HG03196 (cell line): ENCODE measurements at regions not wholly inside any gene's neighbourhood (a gene's known extent, or its start where the extent isn't known, plus 50 kb on each side); places are given as distances from the start of the nearest gene placed in this dataset.
"Not testable (repeated sequence)": the region's sequence is repeated elsewhere in the genome, so short reads cannot be mapped to it uniquely, and the experiment has no call there.

Experiments used
- ATAC-seq: cut with Tn5 transposase; IDR thresholded peaks from one replicate; pipeline ENCODE4 v1.9.1; 2021; ENCODE audit not compliant: unreplicated experiment

DNA sequence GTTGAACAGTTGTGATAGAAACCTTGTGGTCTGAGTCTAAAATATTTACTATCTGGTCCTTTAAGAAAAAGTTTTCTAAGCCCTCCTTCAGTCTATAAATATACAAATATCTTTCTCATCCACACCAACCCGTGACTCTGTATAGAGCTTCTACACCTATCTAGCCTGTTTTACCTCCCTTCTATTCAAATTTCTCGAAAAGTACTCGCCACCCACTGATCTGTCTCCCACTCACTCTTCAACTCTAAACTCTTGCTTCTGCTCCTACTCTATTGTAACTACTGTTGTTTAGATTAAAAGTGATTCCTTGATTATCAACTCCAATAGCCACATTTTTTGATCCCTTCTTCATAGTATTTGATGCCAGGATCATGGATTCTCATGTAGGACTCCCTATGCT is 329.4 kb upstream of the MAN1A1 start:
- no peak for ATAC-seq

DNA sequence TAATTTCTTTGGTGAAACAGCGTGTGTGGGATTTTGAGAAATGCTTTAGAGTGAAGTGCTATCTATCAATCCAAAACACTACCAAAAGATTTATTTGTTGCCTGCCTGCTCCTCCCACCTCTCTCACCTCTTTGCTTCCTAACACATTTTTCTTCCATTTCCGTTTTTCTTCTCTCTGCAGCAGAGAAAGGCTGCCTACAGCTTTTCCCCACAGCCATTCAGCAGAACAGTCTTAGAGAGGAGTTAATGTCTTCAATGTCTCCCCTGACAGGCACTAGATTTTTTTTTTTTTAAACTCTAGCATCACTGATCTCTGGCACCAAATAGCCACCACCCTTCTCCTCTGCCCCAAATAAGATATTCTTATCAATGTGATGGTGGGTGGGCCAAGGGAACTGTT is 327.8 kb upstream of the MAN1A1 start:
- ATAC-seq: no peak

- ATAC-seq: no peak
These were observed 327.4 kb upstream of the MAN1A1 start for GRCh38 chr6:119676961-119677360.

DNA sequence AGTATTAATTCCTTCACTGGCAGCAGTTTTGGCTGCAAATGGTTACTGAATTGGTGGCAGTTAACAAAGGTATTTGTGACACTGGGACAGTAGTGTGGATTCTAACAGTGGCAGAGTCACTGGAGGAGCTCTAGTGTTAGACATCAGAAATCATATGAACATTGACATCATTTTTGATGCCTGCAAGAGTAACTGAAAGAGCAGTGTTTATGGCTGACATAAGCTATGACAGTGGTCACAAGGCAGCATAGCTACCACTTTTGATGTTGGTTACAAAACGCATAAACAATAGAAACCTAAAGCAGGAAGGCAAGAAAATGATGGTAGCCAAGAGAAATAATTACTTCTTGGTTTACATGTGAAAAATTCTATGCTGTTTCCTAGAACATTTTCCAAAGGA is 326.7 kb upstream of the MAN1A1 start:
- no peak for ATAC-seq

DNA sequence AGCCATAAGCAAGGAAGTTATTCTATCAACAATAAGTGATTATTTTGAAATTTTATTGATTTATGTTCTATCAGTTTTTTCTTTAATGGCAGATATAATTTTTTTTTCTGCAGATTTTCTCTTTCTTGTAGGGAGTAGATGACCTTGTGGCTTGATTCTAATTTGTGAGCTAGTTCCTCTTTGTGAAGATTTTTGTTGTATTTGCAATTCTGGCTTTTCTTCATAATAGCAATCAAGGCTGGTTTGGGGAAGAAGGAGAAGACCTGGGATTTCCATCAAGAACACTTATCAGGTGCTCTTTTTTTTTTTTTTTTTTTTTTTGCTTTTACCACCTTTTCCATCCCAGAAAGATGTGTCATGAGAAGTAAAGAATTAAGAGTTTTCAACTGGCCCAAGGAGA is 324.2 kb upstream of the MAN1A1 start:
- no peak for ATAC-seq

DNA sequence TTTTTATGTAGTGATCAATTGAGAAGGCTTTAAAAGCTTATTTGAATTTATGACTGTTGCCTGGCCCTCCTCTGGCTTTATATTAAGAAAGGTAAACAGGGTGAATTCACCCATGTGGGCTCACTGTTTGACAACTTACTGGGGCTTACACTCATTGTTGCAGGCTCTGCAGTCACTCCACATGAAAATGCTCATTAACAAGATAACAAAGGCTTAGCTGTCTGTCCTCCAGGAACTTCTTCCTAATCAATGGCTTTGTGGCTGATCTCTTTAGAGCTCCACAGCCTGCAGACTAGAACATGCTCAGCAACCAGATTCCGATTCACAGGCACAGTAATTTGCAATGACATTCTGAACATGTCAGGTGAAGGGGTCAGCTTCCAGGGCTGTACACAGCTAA is 323.2 kb upstream of the MAN1A1 start:
- no peak for ATAC-seq

GRCh38 chr6:119671105-119671504 is 321.5 kb upstream of the MAN1A1 start:
- ATAC-seq: no peak

- ATAC-seq: no peak
These were observed 319.7 kb upstream of the MAN1A1 start for GRCh38 chr6:119669221-119669620.

GRCh38 chr6:119665432-119665831 is 315.9 kb upstream of the MAN1A1 start:
- not testable (repeated sequence) for ATAC-seq

DNA sequence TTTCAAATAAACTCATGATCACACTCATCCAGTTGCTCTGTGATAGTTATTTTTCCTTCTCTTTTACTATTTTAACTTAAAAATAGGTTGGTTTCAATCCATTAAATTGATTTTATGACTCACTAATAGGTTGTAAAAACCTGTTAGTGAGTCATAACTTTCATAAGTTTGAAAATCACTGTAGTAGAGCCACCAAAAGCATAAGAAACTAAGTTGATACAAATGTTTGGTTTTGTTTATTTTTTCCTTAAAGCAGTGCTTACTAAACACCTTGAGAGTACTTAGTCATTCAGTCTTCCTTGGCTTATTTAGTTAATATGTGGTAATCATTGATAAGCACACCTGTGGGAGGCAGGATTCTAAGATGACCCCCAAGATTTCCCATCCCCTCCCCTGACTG is 312.1 kb upstream of the MAN1A1 start:
- ATAC-seq: no peak

DNA sequence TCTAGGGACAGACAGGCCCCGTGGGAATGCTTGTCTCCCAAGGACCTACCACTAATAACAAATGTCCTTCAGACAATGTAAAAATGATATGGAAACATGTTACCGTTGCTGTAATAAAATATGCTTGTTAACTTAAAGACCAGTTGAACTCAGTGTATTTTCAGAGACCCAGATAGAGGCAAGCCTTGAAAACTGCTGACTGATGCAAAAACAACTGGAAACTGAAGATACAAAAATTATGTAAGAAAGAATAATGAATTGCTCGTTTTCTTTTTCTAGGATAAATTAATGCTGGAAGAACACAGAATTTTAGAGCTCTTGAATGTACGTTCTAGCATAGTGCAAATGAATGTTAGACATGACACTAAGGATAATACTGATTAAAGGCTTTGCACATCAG is 311.5 kb upstream of the MAN1A1 start:
- no peak for ATAC-seq

GRCh38 chr6:119658917-119659316 is 309.4 kb upstream of the MAN1A1 start:
- ATAC-seq: peak; percentile 55

DNA sequence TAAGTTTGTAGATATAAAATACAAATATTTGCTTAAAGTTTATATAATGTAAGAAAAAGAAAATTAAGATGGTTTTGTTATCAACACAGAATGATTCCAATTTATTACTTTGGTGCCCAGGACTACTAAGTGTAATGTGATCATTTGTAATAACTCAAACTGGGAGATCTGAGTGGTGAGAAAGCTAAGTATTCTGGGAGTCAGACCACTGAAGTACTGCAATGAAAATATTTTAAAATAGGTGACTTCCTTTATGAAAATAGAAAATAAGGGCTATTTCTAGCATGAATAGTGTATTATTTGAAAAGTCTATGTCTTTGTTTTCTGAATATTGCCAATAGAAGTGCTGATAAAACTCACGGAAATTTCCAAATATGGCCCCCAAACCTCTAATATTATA is 305.6 kb upstream of the MAN1A1 start:
- no peak for ATAC-seq

DNA sequence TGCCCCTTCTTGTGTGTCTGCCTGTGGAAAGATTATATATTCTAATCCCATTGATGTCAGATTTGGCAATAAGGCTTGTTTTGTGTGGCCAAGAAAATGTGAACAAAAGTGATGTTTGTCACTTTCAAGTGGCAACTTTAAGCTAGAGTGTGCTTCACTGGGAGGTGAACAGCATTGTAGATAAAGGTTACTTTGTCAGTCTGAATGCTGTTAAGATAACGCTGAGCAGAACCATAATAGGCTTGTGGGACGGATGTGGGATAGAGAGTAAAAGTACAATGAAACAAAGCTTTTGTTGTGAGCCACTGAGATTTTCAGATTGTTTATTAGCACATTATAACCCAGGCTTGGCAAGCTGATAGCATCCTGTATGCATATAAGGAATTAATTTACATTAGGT is 303.8 kb upstream of the MAN1A1 start:
- no peak for ATAC-seq

DNA sequence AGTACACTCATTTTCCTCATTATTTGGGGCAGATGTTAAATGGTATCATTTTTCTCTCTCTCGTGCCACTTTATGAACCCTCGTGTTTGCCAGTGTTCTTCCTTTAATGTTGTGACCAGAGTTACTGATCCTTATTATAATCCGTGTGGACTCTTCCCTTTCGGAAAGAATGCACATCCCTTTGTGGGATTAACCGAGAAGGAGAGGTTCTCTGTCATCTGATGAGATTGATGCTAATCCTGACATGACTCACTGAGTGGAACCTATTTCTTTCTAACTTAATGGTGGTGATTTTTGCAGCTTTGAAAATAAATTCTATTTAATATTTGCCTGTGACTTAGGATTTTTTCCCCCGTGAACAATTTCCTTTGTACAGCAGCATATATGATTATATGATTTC is 300.0 kb upstream of the MAN1A1 start:
- ATAC-seq: no peak

DNA sequence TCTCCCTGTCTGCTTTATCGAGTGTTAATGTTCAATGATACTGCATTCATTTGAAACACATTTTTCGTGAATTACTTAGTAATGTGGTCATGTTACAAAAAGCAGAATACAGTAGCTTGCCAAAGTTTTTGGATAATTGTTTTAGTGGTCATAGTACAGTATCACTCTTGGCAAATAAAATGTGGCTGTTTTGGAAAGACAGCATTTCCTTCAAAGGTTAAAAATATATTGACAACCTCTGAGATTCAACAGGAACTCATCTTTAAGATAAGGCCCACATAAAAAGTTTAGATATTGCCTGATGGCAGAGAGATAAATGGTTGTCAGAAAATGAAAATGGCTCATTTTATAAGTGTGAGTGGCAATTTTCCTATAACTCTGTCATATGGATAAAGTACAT is 297.7 kb upstream of the MAN1A1 start:
- ATAC-seq: no peak

- no peak for ATAC-seq
These were observed 294.3 kb upstream of the MAN1A1 start for GRCh38 chr6:119643876-119644275.

DNA sequence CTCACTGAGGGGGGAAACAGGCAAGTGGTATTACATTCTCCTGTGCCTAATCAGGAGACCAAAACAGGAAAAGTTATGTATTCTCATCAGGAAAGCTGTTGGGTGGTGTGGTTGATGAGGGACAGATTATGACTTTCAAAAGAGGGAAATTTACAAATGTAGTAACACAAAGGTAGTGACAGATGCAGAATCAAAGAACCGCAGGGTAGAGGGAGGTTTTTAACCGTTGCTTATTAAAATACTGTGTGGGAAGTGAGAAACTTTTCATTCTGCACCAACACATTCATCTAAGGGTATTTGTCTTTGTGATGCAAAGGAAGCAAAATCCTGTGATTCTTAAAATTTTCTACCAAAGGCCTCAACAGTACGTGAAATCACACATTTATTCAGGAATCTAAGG is 288.2 kb upstream of the MAN1A1 start:
- no peak for ATAC-seq

DNA sequence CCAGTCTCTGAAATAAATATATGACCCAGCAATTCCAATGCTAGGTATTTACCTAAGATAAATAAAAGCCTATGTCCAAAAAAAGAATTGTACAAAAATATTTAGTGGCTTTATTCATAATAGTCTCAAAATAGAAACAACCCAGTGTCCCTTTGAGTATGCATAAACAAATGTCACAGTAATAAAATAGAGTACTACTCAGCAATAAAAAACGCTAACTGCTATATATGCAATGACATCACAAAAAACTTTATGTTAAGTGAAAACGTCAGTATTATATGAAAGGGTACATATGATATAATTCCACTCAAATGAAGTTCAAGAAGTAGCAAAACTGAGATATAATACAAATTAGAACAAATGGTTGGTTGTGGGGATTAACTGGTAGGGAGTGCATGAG is 286.5 kb upstream of the MAN1A1 start:
- ATAC-seq: no peak

- ATAC-seq: no peak
These were observed 283.9 kb upstream of the MAN1A1 start for GRCh38 chr6:119633461-119633860.

DNA sequence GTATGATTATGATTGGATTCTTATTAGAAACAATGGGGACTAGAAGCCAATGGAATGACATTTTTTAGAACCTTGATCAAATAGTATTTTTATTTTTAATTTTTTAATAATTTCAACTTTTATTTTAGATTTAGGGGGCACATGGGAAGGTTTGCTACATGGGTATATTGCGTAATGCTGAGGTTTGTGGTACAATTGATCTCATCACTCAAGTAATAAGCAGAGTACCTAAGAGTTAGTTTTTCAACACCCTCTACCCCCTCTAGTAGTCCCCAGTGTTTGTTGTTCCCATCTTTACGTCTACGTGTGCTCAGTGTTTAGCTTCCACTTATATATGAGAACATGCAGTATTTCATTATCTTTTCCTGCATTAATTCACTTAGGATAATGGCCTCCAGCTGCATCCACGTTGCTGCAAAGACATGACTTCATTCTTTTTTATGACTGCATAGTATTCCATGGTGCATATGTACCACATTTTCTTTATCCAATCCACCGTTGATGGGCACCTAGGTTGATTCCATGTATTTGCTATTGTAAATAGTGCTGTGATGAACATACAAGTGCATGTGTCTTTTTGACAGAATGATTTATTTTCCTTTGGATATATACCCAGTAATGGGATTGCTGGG is 281.1 kb upstream of the MAN1A1 start:
- no peak for ATAC-seq

GRCh38 chr6:119628691-119629594 is 279.4 kb upstream of the MAN1A1 start:
- no peak for ATAC-seq
